ENCODE measurements at regions not wholly inside any gene's neighbourhood (a gene's known extent, or its start where the extent isn't known, plus 50 kb on each side); places are given as distances from the start of the nearest gene placed in this dataset.

DNA sequence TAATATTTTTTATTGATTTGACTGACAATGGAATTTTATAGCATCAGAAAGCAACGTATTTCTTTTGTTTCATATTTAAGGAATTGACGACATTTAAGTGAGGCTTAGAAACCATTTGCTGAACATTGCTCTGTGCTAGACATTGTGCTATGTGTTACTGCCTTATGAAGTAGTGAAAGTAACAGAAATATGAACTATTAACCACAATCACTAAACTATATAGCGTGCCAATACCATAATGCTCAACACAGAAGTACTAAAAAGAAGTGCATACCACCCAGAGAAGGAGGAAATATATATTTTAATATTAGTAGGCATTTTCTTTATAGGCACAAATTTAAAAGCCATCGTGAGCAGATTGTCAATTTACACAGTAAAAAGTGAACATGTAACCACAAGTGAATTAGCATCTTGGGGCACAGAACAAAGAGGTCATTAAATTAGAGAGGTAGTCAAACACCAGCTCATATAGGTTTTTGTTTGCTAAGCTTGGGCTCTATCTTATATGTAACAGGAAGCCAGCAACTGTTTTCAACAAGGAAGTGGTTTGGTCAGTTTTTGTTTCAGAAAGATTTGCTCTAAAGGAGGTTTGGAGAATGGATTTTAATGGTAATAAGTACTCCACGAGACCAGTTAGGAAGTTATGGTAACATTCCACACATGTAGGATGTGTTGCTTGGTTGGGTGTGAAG lies 270.7 kb downstream of the GRXCR1 start:
- TF ChIP-seq, protein P1, sequence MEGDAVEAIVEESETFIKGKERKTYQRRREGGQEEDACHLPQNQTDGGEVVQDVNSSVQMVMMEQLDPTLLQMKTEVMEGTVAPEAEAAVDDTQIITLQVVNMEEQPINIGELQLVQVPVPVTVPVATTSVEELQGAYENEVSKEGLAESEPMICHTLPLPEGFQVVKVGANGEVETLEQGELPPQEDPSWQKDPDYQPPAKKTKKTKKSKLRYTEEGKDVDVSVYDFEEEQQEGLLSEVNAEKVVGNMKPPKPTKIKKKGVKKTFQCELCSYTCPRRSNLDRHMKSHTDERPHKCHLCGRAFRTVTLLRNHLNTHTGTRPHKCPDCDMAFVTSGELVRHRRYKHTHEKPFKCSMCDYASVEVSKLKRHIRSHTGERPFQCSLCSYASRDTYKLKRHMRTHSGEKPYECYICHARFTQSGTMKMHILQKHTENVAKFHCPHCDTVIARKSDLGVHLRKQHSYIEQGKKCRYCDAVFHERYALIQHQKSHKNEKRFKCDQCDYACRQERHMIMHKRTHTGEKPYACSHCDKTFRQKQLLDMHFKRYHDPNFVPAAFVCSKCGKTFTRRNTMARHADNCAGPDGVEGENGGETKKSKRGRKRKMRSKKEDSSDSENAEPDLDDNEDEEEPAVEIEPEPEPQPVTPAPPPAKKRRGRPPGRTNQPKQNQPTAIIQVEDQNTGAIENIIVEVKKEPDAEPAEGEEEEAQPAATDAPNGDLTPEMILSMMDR (IDR thresholded peaks at IDR 0.05 in 2 of 3, conservative IDR thresholded peaks at IDR 0.05 in 1 of 3; ENCODE audit: control insufficient read depth in 2 of 3, extremely low read depth in 1 of 3, insufficient read depth in 1 of 3, low read depth in 3 of 3, low read length in 3 of 3) = no peak
- TF ChIP-seq TCF12 (IDR thresholded peaks at IDR 0.05; ENCODE audit: low read depth, low read length) (no peak), FOXK2 (IDR thresholded peaks at IDR 0.05) (no peak), SIN3A (IDR thresholded peaks at IDR 0.05; ENCODE audit: low read depth, low read length) (no peak), POLR2A (IDR thresholded peaks at IDR 0.05; ENCODE audit: low read depth, low read length) (no peak), TARDBP (IDR thresholded peaks at IDR 0.05; ENCODE audit: borderline replicate concordance) (no peak), JUND (IDR thresholded peaks at IDR 0.05; ENCODE audit: low read depth, low read length) (no peak), CBX5 (IDR thresholded peaks at IDR 0.05; ENCODE audit: low read depth) (no peak), POLR2AphosphoS5 (IDR thresholded peaks at IDR 0.05; ENCODE audit: low read length) (no peak), EZH2 (IDR thresholded peaks at IDR 0.05; ENCODE audit: borderline replicate concordance, control insufficient read depth, low read depth, low read length) (no peak)

All from GM12878 (cell line).